Renal pelvis (tissue), 1 donor: ENCODE measurements at regions not wholly inside any gene's neighbourhood (a gene's known extent, or its start where the extent isn't known, plus 50 kb on each side); places are given as distances from the start of the nearest gene placed in this dataset.

Experiments used
- DNase-seq: peaks from one replicate; pipeline ENCODE4 v3.0.0-alpha.2; 2013

- DNase-seq: no peak
Measured at GRCh38 chr1:105830571-105831146, 1225.8 kb upstream of the PRMT6 start.

- DNase-seq: no peak
Measured at GRCh38 chr1:105838071-105838470, 1218.4 kb upstream of the PRMT6 start.

GRCh38 chr1:105865546-105865945 is 1190.9 kb upstream of the PRMT6 start:
- DNase-seq: no peak

- no peak for DNase-seq
Measured at GRCh38 chr1:105872817-105873216, 1183.7 kb upstream of the PRMT6 start.

GRCh38 chr1:105874621-105875020 is 1181.9 kb upstream of the PRMT6 start:
- no peak for DNase-seq

GRCh38 chr1:105886309-105886708 is 1170.2 kb upstream of the PRMT6 start:
- DNase-seq: no peak

GRCh38 chr1:105891308-105891707 is 1165.2 kb upstream of the PRMT6 start:
- no peak for DNase-seq

- no peak for DNase-seq
Measured at GRCh38 chr1:105894006-105894405, 1162.5 kb upstream of the PRMT6 start.

GRCh38 chr1:105909811-105910210 is 1146.7 kb upstream of the PRMT6 start:
- DNase-seq: no peak

GRCh38 chr1:105914403-105914802 is 1142.1 kb upstream of the PRMT6 start:
- no peak for DNase-seq

- no peak for DNase-seq
Measured at GRCh38 chr1:105934806-105935205, 1121.7 kb upstream of the PRMT6 start.

GRCh38 chr1:105964879-105965278 is 1091.6 kb upstream of the PRMT6 start:
- no peak for DNase-seq

- DNase-seq: no peak
Measured at GRCh38 chr1:105997516-105997915, 1059.0 kb upstream of the PRMT6 start.

GRCh38 chr1:106022312-106022902 is 1034.1 kb upstream of the PRMT6 start:
- DNase-seq: no peak

- no peak for DNase-seq
Measured at GRCh38 chr1:106027871-106028270, 1028.6 kb upstream of the PRMT6 start.

GRCh38 chr1:106037526-106037925 is 1018.9 kb upstream of the PRMT6 start:
- DNase-seq: no peak

- DNase-seq: no peak
Measured at GRCh38 chr1:106038260-106038659, 1018.2 kb upstream of the PRMT6 start.

- no peak for DNase-seq
Measured at GRCh38 chr1:106043971-106044370, 1012.5 kb upstream of the PRMT6 start.

- DNase-seq: no peak
Measured at GRCh38 chr1:106047210-106047609, 1009.3 kb upstream of the PRMT6 start.

- DNase-seq: no peak
Measured at GRCh38 chr1:106049595-106049994, 1006.9 kb upstream of the PRMT6 start.

- no peak for DNase-seq
Measured at GRCh38 chr1:106055855-106056254, 1000.6 kb upstream of the PRMT6 start.

- no peak for DNase-seq
Measured at GRCh38 chr1:106061586-106062495, 994.6 kb upstream of the PRMT6 start.

- no peak for DNase-seq
Measured at GRCh38 chr1:106063510-106063909, 993.0 kb upstream of the PRMT6 start.
